HG03342 (cell line): ENCODE measurements at regions not wholly inside any gene's neighbourhood (a gene's known extent, or its start where the extent isn't known, plus 50 kb on each side); places are given as distances from the start of the nearest gene placed in this dataset.

Experiments used
- ATAC-seq: cut with Tn5 transposase; IDR thresholded peaks from one replicate; pipeline ENCODE4 v1.9.1; 2021; ENCODE audit warnings: mild to moderate bottlenecking, moderate library complexity; ENCODE audit not compliant: unreplicated experiment

- ATAC-seq: no peak
Observed at GRCh38 chr1:56235909-56236510, 343.4 kb downstream of the PLPP3 start.

- no peak for ATAC-seq
Observed at GRCh38 chr1:56229186-56229585, 350.2 kb downstream of the PLPP3 start.

- ATAC-seq: no peak
Observed at GRCh38 chr1:56227886-56228285, 351.5 kb downstream of the PLPP3 start.

GRCh38 chr1:56227401-56227800, 352.0 kb downstream of the PLPP3 start:
- no peak for ATAC-seq

GRCh38 chr1:56225964-56226815, 353.2 kb downstream of the PLPP3 start:
- no peak for ATAC-seq

GRCh38 chr1:56223968-56224367, 355.4 kb downstream of the PLPP3 start:
- ATAC-seq: no peak

- no peak for ATAC-seq
Observed at GRCh38 chr1:56222914-56223540, 356.3 kb downstream of the PLPP3 start.

GRCh38 chr1:56220021-56220420, 359.3 kb downstream of the PLPP3 start:
- ATAC-seq: no peak

- no peak for ATAC-seq
Observed at GRCh38 chr1:56218023-56218422, 361.3 kb downstream of the PLPP3 start.

GRCh38 chr1:56216218-56216617, 363.1 kb downstream of the PLPP3 start:
- ATAC-seq: no peak

GRCh38 chr1:56215771-56216170, 363.6 kb downstream of the PLPP3 start:
- ATAC-seq: no peak

GRCh38 chr1:56215086-56215485, 364.3 kb downstream of the PLPP3 start:
- ATAC-seq: no peak

- no peak for ATAC-seq
Observed at GRCh38 chr1:56213068-56213467, 366.3 kb downstream of the PLPP3 start.

GRCh38 chr1:56212143-56212542, 367.2 kb downstream of the PLPP3 start:
- ATAC-seq: no peak

- ATAC-seq: no peak
Observed at GRCh38 chr1:56206391-56206790, 373.0 kb downstream of the PLPP3 start.

GRCh38 chr1:56204206-56204605, 375.2 kb downstream of the PLPP3 start:
- no peak for ATAC-seq

GRCh38 chr1:56202796-56203492, 376.4 kb downstream of the PLPP3 start:
- ATAC-seq: no peak

GRCh38 chr1:56202186-56202585, 377.2 kb downstream of the PLPP3 start:
- no peak for ATAC-seq

- ATAC-seq: no peak
Observed at GRCh38 chr1:56200896-56201295, 378.5 kb downstream of the PLPP3 start.

GRCh38 chr1:56200442-56200841, 378.9 kb downstream of the PLPP3 start:
- ATAC-seq: no peak

- no peak for ATAC-seq
Observed at GRCh38 chr1:56199956-56200355, 379.4 kb downstream of the PLPP3 start.
